ENCODE measurements at regions not wholly inside any gene's neighbourhood (a gene's known extent, or its start where the extent isn't known, plus 50 kb on each side); places are given as distances from the start of the nearest gene placed in this dataset.
"Not testable (repeated sequence)": the region's sequence is repeated elsewhere in the genome, so short reads cannot be mapped to it uniquely, and the experiment has no call there.

DNA sequence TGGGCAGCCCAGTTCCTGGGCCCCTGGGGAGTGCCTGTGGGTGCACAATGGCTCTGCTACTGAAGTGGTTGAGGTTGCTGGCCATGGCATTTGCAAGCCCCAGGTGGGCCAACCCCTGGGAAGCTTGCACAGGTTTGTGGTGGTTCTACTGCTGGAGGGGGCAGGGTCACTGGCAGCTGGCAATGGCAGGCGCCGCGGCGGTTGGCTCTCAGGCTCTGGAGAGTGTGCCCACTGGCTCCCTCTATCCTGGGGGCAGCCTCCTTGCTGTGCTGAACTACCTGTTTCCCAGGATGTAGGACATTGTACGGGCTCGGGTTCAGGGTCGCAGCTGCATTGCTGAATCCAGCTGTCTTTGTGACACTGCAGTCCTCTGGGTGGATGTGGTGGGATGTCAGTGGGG, 180.2 kb upstream of the HES1 start:
- DNase-seq (ENCODE audit: low read depth, low spot score) = no peak

DNA sequence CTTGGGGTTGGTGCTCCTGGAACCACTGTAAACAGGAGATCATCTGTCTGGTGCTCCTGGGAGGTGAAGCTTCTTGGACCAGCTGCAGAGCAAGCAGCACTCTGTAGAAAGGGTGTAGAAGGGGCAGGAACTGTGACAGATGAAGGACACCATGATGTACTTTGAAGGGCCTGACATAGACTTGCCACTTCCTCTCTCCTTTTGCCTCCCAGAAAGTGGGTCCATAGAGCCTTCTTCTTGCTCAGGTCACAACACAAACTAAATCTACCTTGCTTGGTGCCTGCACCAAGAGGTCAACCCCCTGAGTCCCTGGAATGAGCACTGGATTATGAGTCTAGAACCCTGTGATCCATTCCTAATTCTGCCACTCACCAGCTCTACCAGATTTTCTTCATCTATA, 176.1 kb upstream of the HES1 start:
- DNase-seq (ENCODE audit: low read depth, low spot score) = no peak

DNA sequence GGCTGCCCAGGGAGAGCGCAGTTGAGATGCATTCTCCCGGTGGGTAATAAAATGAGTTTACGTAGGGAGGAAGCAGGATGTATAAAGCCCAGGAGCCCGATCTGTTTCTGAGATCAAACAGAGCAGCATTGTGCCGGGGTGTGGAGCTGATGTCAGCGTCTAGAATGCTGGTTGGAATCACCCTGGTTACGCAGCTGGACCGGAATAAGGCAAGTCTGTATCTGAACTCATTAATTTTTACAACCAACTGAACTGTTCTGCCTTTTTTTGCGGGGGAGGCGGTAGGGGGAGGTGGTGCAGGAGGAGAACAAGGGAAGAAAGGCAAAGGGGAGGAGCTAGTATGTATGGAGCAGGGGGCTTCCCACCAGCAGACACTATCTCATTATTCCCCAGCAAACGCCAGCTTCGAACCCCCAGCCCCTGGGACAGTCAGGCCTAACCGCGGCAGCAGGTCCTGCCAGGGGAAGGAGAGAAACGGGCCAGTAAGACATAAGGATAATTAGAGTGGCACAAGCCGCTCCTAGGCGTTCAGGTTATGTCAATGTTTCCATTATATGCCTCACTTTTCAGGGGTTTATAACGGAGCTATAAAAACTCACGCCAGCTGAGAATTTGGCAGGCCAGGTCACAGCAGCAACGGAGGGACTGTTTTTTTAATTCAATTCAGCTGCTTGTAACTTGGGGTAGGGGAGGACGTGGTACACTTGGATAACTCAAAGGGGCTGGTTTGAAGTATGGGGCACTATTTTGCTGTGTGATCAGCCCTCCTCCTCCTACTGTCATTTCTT, 175.3 kb upstream of the HES1 start:
- no peak for DNase-seq (ENCODE audit: low read depth, low spot score)

DNA sequence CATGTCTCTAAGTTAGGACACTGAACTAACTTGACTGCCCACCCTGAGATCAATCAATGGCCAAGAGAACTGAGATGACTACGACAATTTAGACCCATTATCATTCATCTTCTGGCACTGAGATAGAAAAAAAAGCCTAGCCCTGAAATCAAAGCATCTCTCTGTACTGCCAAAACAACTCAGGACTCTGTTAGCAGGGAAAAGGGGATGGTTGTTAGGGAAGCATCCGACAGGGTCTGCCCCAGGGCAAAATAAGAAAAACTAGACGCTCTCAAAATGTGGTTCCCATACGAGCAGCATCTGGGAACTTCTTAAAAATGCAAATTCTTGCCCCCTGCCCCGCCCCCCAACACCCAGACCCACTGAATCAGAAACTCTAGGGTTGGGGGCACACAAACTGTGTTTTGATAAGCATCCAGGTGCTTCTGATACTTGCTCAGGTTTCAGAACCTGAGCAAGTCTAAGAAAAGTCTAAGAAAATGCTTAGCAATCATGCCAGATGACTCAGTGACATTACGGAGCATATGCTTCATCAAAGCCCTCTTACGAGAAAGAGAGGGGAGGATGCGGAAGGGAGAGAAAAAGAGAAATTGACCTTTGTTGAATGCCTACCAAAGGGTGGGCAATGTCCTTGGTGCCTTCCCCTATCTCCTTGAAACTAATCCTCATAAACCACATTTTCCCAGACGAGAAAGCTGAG, 172.8 kb upstream of the HES1 start:
- no peak for DNase-seq (ENCODE audit: low read depth, low spot score)

DNA sequence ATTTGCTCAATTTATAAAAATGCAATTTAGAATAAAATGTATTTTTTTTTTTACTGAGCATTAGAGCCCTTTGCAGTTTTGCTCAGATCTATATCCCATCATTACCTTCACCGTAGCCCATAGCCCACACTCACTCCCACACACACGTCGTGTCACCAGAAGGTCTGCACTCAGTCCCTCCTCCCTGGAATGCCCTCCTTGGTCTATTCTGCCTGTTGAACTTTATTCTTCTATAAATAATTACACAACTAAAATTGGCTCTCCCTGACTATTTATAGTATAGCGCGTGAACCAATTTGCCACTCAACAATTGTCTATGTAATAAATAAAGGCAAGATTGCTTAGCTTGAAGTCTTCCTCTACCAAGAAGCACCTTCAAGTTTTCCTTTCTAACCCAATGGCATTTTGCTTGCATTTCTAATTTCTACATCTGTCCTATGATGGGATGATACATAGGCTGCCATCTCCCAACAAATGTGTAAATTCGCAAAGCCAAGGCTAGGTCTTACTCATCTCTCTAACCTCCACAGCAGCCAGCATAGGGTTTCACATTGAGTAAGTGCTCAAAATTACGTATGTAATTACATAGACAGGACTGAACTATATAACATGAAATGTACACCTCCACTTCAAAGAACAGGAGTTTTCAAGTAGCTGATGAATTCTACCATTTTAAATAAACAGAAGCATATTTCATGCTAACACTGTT, 172.0 kb upstream of the HES1 start:
- no peak for DNase-seq (ENCODE audit: low read depth, low spot score)

DNA sequence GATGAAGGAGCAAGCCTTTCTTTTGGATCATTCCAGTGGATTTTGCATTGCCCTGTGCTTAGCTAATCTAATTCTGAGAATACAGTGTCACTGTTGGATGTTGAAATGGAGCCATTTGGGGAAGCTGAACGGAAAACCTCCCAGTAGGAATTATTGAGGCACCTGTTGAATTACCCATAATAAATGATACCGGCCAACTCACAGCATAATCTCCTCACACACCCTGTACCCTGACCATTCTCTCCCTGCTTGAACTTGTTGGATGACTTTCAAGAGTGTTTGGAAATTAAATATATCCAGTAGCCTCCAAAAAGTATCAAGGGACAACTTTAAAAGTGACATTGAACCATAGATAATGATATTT, 171.4 kb upstream of the HES1 start:
- no peak for DNase-seq (ENCODE audit: low read depth, low spot score)

DNA sequence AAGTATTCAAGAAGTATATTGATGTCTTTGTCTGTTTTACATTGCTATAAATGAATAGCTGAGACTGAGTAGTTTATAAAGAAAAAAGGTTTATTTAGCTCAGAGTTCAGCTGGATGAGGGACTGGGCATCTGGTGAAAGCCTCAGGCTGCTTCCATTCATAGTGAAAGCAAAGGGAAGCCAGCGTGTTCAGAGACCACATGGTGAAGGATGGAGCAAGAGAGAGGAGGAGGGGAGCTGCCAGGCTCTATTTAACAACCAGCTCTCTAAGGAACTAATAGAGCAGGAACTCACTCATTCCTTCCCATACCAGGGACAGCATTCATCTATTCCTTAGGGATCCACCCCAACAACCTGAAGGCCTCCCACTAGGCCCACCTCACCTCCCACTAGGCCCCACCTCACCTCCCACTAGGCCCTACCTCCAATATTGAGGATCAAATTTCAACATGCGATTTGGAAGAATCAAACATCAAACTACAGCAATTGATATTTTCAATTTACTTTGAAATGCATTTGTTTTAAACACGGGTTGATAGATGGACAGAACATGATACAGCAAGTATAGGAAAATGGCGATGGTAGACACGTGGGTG, 167.5 kb upstream of the HES1 start:
- no peak for DNase-seq (ENCODE audit: low read depth, low spot score)

DNA sequence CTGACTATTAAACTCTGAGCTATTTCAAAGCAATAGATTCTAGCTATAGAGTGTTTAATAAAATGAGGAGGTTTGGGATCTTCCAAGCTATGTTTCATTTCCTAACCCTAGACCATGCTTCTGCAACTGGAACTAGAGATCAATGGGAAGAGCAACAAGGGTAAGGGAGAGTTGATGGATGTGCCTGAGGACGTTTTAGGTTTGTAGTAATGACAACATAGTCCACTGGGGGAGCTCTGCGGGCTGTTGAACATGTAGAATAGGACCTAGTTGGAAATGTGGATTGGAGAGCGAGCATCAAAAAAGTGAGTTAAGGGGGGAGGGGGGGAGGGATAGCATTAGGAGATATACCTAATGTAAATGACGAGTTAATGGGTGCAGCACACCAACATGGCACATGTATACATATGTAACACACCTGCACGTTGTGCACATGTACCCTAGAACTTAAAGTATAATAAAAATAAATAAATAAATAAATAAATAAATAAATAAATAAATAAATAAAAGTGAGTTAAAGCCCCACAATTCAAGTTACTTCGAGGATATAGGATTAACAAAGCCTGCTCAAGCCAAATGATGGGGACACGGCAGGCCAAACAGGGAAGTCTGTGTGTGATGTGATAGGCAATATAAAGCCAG, 165.7 kb upstream of the HES1 start:
- not testable (repeated sequence) for DNase-seq (ENCODE audit: low read depth, low spot score)

DNA sequence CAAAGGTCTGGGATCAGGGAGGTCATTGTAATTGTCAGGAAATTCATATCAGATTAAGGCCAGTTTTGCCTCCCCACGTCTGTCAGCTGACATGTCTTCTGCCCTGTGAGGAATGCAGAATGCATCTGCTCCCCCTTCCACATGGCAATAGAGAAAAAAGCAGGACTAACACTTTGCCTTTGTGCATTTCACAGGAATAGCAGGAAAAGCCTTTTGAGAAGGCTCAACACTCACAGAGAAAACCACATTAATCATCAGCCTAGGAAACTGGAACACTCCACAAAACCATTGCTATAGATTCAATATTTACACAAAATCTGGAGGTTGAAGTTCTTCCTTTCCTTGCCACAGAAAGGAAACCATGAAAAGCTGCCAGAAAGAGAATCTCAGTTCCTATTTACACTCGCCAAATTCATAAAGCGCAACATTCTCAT, 165.2 kb upstream of the HES1 start:
- no peak for DNase-seq (ENCODE audit: low read depth, low spot score)

DNA sequence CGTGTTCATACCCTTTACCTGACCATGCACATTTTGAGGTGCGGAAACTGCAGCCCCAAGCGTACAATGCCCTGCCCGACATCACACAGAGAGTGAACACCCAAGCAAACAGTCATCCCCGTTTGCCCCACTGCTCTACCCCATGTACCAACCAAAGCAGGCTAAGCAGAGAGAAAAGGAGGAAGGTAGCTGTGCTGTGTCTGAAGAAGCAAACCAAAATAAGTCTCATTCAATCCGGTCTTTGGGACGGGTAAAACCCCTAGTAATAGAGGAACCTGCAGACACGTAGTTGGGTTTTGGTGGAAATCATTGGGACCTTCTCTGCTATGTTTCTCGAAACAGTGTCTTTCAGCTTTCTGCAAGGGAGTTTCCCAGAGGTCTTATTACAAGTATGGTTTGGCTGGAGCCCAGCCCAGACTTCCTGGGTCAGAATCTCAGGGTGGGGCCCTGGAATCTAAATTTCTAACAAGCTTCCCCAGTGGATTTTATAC, 164.6 kb upstream of the HES1 start:
- no peak for DNase-seq (ENCODE audit: low read depth, low spot score)

DNA sequence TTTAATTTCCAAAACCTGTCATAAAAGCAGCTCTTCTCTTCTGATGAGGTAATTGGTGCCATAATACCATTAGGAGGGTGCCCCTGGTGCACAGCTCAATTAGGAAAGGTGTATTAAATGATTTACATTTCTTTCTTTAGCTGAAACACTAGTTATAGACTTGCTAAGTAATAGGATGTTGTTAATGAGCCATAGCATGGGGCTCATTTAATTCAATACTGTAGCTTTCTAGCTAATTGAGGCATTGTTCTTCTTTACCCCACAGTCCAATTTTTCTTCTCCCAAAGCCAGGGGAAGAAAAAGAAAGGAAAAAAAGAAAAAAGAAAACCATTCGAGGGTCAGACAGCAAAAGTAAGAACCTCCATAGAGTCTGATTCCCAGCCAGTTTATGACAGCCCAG, 164.0 kb upstream of the HES1 start:
- DNase-seq (ENCODE audit: low read depth, low spot score) = no peak

DNA sequence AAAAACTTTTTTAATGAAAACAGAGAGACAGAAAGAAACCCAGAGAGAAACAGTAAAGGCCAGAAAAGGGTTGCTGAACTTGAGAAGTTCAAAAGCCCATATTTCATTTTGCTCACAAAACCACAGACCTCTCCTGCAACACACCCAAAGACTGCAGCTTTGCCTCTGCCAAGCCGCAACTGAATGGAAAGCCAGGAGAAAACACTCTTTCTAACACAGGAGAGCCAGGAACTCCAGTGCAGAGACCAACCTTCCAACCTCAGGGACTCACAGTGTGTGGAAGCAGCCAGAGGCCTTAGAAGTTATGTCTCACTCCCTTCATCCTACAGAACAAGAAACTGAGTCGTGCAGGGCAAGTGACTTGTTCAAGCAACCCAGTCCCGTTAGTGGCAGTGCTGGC, 163.1 kb upstream of the HES1 start:
- DNase-seq (ENCODE audit: low read depth, low spot score) = no peak

DNA sequence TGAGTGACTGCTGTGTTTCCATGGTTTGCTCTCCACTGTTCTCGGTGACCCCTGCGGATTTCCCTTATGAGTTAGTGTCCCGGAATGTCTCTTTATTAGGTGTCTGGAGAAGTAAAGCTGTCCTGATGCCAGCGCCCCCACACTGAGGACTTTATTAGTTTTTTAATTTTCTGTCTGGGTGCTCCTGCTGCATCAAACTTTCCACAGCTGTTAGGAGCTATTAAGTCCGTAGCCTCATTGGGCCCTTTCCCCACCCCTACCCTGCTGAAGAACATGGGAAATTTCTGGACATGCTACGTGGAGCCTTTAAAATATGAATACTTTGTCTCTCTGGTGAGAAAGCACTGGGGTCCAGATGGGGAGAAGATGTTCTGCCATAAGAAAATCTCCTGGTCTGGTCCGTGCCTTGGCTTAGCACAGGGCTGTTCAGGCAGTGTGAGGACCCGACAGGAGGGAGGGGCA, 161.7 kb upstream of the HES1 start:
- no peak for DNase-seq (ENCODE audit: low read depth, low spot score)

DNA sequence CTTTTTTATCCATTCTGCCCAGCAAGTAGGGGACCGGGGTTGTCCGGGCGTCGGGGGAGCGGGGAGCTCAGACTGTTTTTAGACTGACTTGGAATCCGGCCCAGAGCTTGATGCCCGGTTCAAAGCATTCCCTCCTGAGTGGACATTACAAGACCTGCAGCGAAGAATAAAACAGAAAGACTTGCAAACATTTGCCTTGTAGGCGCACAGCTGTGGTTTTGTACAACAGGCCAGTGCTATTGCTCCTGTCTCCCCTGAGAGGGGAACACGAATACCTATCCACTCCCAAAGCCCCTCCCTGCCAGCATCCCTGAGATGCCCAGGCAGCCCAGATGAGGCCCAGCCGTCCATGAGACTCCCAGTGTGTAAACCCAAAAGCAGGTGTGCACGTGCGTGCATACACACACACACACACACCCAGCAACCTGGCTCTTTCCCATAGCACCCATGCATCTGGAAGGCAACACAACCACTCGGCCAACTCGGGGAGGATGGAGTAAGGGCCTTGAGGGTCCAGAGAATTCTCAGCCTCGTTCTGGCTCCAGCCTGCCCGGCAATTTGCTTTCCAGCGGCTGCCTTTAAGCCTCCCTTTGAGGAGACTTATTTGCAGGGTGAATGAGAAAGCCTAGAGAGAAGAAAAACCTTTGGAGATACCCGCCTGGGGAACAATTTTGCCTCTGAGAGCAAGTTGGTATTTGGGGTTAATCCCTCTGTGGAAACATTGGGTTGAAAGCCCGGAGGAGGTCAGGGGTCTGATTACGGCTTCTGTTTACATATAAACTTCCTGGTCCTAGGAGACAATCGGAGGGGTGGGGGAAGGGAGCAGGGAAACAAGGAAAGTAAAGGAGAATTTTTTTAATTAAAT, 161.0 kb upstream of the HES1 start:
- no peak for DNase-seq (ENCODE audit: low read depth, low spot score)

DNA sequence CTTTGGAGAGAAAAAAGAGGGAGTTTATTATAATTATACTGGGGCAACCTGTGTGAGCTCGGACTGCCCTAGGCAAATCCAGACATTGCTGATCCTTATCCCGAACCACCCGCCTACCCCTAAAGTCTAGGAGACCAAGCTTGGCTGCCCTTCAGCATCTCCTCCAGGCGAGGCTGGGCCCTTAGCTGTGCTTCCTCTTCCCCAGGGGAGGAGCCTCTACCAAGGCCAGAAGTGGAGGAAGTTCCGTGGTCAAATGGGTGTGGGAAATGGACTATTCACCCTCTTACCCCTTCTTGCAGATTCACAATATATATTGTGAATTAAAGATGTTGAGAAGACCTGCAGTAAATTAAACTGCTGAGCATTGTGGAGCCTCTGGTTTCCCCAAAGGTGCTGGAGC, 158.3 kb upstream of the HES1 start:
- no peak for DNase-seq (ENCODE audit: low read depth, low spot score)

DNA sequence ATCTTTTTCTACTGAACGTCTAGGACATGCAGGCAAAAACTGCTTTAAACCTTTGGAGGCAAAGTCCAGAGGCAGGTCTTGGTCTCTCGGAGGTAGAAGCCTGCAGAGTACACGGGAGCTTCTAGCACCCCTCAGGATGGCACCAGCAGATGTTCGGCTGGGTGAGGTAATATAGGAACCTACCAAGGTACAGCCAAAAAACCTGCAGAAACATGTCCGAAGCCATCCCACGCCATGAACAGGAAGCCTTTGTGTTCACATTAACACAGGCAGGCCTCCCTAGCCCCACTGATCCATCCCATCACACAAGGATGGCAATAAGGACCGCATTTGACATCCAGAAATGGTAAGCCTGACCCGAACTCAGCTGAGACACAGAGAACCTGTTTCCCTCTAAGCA, 157.9 kb upstream of the HES1 start:
- DNase-seq (ENCODE audit: low read depth, low spot score) = no peak

DNA sequence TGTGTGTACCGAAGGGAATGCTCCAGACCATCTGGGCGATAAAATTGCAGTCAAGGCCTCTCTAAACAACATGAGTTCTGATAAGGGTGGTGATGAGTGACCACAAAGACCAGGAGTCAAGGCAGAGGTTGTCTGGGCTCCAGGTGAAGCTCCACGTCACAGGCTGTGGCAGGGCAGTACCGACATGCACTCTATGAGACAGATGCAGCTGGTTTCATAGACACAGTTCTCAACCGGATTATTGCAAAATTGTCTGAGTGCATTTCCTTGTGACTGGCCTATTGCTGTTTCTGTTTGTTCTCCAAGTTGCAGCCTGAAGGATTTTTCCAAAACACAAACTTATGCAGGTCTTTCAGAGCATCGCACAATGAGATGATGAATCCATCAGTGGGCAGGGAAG, 157.5 kb upstream of the HES1 start:
- no peak for DNase-seq (ENCODE audit: low read depth, low spot score)

DNA sequence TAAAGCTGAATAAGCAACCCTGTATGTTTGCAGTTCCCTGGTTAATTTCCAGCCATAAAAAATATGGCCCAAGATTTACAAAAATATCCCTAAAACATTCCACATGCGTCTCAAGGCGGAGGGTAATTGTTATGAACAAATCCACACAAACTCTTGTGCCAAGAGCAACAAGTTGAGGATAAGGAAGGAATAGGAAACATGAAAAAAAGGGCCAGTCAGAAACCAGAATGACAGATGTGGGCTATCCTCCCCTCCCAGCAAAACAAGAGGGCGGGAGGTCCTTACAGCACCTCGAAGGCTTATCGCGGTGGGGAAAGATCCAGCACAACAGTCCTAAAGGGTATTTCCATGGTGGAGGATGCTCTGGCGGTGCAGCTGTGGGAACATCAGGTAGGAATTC, 155.6 kb upstream of the HES1 start:
- DNase-seq (ENCODE audit: low read depth, low spot score) = no peak

DNA sequence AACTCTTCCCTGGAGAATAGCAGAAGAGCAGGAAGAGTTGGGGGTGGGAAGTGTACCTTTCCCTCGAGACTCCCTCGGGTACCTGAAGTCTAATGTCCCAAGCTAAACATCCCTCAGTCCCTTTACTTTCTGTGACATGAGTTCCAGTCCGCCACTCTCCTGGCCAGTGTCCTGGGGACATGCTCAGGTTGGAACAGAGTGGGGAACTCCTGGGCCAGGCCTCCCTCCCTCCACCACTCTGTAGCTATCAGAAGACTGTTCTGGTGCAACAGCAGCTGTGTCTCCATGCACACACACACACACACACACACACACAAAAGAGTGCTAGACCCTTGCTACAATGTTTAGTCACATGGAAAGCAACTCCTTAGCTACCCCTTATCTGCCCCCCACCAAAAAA, 155.0 kb upstream of the HES1 start:
- no peak for DNase-seq (ENCODE audit: low read depth, low spot score)

DNA sequence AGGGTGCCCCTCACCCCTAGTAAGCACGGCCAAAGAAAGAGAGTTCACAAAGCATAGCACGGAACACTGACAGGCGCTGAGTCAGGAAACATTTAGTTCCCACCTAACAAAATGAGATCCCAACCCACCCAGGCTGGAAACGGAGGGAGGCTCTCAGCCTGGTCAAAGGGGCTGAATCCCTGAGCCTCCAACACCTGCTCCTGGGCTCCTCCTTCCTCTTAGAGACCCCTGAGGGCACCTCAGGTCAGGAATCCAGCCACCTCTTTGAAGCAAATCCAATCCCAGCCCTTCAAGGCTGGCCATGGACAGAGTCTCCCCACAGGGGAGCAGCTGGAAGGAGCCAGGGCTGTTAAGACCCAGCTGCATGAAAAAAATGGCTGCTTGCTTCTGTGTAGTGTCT, 154.4 kb upstream of the HES1 start:
- DNase-seq (ENCODE audit: low read depth, low spot score) = no peak

DNA sequence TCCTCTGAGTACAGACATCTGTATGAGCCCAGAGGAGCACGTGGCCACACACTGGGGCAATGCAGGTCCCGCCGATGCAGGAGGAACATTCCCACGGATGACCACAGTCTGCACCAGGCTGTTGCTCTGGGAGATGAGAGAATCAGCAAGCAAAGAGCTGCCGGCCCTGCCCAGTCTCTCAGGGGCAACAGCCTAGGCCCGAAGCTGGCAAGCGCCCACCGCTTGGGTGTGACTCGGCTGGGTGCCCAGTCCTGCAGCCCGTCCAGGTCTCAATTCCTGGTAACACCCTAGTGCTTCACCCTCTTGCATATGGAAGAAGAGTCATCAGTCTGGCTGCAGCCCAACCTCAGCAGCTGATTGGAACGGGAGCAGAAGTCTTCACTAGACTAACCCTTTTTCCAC, 153.7 kb upstream of the HES1 start:
- DNase-seq (ENCODE audit: low read depth, low spot score) = no peak

Data from smooth muscle cell of the brain vasculature (primary cell).